ENCODE measurements at regions not wholly inside any gene's neighbourhood (a gene's known extent, or its start where the extent isn't known, plus 50 kb on each side); places are given as distances from the start of the nearest gene placed in this dataset.

GRCh38 chr11:134463716-134464115 lies 51.7 kb upstream of the B3GAT1 start:
- DNase-seq, result no peak
